ENCODE measurements at regions not wholly inside any gene's neighbourhood (a gene's known extent, or its start where the extent isn't known, plus 50 kb on each side); places are given as distances from the start of the nearest gene placed in this dataset.
"Not testable (repeated sequence)": the region's sequence is repeated elsewhere in the genome, so short reads cannot be mapped to it uniquely, and the experiment has no call there.

DNA sequence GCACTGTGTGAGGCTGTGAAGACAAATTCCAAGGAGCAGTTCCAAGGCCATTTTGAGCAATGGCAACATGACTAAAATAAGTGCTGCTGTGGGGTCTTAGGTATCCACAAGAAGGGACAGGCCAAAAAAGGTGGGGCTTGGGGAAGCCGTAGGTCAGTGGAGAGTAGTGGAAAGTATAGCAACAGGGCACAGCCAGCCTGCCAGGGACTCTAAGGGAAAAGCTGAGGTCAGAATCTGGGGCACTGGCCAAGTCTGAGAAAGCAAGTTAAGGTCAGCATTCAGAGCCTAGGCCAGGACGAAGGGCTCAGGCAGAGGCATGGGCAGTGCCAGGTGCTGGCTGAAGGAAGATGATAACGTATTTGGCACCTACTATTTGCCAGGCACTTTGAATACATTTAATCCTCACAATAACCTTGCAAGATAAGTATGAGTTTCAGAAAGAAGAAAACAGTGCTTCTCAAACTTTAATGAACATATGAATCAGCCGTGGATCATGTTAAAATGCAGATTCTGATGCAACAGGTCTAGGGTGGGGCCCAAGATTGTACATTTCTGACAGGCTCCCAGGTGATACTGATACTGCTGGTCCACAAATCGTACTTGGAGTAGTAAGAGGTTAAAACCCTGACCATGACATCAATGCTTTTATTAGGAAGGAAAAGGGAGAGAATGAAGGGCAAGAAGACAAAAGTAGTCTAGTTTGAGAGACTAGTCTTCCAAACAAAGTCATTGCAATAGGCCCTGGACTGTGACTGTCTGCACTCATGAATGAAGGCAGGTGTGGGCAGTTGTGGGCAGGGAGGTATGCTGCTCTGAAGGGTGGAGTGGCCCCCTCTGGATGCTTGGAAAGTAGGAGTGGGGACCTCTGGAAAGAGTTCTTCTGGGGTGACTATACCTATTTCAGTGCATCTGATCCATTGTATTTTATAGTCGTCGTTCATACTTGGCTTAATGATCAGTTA lies 106.3 kb upstream of the ANKRD28 start:
- DNase-seq = no peak

DNA sequence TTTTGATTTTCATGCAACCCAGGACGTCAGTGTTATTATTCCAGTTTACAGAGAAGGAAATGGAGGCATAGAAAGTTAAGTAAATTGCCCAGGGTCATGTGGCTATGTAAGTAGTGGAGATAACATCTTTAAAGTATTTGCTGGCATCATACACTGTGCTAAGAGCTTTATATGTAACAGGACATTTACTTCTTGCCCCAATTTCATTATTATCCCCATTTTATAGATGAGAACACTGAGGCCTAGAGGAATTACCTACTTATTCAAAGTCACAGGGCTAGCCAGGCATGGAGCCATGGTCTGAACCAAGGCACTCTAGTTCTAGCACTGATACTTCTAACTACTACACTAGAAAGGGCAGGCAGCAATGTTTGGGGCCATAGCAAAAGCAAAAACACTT lies 107.3 kb upstream of the ANKRD28 start:
- DNase-seq = no peak

DNA sequence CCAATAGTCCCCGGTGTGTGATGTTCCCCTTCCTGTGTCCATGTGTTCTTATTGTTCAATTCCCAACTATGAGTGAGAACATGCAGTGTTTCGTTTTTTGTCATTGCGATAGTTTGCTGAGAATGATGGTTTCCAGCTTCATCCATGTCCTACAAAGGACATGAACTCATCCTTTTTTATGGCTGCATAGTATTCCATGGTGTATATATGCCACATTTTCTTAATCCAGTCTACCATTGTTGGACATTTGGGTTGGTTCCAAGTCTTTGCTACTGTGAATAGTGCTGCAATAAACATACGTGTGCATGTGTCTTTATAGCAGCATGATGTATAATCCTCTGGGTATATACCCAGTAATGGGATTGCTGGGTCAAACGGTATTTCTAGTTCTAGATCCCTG lies 109.6 kb upstream of the ANKRD28 start:
- not testable (repeated sequence) for DNase-seq

DNA sequence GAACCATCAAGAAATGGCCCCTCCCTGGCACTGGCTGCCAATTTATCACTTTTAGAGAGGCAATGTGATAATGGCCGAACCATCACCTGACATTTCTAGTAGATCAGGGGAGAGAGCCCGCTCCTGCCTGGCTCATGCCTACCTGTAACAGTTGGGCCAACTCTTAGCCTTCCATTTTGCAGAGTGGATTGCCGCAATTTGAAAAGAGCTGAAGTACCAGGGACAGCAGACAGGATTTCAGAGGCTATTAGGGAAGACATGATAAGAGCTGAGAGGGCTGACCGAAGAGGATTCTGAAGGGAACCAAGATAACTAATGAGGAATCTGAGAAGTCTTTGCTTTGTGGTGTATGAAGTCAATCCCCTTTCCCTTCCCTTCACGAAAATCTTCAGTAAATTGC lies 121.2 kb upstream of the ANKRD28 start:
- DNase-seq = no peak

DNA sequence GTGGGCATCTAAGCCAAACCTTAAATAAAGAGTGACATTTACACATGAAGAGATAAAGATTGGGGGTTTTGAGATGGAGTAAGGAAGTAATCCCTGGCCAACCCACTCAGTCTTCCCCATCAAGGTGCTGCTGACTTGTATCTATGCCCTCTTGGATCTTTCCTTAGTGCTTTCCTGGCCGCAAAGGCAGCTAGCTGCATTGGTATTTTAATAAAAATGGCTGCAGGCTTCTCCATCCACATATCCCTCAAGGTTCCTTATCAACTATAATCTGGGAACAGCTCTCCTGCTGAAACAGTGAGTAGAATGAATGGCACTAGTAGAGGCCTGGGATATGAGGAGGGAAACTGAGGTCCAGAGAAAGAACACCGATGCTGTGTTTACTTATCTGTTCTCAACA lies 122.2 kb upstream of the ANKRD28 start:
- DNase-seq = no peak

DNA sequence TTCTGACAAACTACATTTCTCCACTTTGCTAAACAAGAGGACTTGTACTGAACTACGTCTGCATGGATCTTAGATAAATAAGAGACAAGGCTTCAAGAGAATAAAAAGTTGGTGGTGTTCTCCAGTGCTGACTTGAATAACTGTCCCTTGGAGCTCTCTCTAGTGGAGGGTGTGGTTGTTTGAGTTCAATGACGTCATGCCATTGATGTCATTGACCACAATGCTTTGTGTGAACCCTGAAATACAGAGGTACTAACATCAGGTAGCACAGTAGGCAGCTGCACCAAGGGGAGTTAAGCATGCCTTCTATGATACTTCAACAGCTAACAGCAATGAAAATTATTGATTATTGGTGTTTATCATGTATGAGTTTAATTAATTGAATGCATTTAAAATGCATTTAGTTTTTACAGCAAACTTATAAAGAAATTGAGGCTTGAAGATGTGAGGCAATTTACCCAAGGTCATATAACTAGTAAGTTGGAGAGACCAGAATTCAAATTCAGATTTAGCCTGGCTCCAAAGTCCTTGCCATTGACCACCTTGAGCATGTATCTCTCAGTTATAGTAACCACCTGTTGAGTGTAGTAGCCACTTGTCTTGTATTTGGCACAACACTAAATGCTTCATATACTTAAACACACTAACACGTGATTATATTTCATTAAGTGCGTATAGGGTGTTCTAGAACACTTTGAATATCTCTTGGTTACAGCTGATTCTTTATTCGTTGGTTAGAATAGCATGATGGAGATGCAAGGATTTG lies 126.0 kb upstream of the ANKRD28 start:
- DNase-seq = peak; percentile 16

DNA sequence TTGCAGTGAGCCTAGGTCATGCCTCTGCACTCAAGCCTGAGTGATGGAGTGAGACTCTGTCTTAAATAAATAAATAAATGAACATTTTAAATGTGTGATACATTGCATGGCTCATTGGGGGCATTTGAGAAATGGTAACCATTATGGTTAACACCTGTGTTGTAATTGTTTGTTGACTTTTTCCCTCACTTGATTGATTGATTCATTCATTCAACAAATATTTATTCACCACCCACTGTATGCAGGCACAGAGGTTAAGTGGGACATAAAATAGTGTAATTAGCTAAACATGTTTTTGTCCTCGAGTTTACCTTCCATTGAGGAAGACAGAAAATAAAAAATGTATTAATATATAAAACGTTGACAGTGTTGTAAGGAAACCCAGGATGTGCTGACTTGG lies 127.1 kb upstream of the ANKRD28 start:
- DNase-seq = peak; percentile 54

DNA sequence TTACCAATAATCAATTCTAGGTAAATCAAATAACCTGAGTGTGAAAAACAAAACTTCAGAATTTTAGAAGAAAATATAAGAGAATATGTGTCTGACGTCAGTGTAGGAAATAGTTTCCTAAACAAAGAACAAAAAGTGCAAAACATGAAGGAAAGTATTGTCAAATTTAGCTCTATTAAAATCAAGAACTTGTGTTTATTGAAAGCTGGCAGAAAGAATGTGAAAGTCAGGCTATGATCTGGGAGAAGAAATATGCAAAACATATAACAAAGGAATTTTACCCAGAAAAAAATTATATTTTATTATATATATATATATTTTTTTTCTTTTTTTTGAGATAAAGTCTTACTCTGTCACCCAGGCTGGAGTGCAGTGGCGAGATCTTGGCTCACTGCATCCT lies 129.1 kb upstream of the ANKRD28 start:
- no peak for DNase-seq

DNA sequence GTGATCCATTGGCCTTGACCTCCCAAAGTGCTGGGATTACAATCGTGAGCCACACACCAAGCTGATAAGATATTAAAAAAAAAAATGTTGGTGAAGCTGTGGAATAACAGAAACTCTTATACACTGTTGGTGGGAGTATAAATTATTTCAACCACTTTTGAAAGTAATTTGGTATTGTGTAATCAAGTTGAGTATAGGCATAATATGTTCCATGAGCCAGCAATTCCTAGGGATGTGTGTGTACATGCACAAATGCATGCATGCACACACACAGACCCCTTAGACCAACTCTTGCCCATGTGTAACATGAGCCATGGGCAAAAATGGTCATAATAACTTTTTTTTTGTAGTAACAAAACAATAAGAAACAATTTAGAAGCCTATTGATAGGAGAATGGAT lies 130.2 kb upstream of the ANKRD28 start:
- DNase-seq = no peak

DNA sequence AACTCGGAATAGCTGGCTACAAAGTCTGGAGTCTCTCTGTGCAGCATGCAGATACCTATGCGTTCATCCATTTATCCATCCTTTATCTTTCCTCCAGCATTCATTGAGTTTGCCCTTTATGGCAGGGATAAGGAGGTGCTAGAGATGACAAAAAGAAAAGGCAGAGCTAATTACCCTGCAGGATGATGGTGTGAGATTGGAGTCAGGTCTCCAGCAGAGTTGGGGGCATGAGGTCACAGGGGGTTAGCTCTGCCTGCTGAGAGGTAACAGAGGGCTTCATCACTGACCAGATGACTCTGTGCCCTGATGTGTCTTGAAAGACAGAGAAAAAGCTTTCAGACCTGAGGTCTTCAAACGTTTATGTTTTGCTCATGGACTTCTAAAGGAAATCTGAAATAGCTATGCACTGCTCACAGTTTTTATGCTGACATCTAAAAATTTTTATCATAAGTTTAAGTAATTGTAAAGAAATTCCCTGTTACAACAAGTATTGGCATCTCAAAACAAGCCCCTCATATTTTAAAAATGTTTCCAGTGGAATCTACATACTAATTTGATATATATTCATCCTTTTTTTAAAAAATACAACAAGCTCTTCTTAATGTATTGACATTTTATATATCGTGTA lies 132.3 kb upstream of the ANKRD28 start:
- DNase-seq = no peak

DNA sequence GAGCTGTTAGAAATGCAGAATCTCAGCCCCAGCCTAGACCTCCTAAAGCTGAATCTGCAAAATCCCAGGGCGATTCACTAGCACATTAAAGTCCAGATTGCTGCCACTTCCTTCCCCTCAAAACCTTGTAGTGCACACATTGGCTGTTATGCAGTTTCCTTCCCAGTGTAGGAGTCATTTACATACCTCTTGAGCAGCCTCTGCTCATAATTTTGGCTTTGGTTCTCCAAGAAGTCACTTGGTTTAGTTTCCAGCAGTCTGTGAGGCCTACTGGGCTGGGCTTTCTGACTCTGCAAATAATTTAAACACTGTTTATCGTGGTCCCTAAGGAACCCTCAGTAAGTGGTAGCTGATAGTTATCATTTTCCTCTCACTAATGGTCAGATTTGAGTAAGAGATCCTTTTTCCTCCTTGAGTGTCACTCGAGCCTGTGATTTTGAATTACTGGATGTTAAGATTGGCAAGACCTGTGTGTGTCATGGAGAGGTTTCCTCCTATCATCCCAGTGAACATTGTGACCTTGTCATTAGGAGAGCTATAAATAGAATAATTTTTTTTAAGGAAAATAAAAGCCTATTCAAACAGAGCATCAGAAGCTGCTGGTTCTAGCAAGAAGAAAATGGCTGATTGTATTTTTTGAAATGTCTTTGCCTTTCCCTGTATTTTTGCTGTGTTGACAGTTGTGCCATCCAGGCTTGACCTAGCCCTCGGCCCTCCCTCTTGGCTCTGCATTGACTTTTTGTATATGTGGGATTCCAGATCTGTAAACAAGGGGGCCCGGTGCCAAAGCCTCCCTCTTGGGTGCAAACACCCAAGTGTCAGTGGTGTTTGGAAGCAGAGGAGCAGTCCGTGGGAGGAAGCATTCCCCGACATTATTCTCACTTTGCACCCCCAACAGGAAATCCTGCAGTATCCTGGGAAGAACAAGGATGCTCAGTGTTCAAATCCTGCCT lies 134.8 kb upstream of the ANKRD28 start:
- no peak for DNase-seq

DNA sequence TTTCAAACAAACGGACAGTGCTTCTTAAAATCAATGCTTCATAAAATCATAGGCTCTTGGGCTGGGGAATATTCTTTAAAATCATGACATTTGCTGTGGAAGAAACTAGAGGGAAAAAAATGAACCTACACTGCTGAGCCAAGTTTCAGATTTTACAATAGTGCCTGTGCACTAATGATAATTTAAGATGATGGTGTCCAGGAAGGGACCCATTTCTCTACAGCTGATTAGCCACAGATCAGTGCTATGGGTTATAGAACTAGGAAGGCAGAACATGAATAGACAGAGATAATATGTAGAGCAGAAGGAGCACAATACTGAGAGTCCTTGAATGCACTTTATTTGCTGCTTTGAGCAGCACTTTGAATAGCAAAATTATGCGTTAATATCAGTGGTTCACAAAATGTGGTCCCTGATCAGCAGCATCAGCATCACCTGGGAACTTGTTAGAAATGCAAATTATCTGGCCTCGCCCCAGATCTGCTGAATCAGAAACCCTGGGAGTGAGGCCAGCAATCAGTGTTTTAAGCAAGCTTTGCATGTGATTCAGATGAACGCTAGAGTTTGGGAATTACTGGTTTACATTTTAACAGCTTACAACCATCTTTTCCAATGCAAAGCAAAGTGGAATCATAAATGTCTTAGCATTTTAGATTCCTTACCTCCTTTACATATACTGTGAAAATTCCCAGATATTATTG lies 135.8 kb upstream of the ANKRD28 start:
- no peak for DNase-seq

DNA sequence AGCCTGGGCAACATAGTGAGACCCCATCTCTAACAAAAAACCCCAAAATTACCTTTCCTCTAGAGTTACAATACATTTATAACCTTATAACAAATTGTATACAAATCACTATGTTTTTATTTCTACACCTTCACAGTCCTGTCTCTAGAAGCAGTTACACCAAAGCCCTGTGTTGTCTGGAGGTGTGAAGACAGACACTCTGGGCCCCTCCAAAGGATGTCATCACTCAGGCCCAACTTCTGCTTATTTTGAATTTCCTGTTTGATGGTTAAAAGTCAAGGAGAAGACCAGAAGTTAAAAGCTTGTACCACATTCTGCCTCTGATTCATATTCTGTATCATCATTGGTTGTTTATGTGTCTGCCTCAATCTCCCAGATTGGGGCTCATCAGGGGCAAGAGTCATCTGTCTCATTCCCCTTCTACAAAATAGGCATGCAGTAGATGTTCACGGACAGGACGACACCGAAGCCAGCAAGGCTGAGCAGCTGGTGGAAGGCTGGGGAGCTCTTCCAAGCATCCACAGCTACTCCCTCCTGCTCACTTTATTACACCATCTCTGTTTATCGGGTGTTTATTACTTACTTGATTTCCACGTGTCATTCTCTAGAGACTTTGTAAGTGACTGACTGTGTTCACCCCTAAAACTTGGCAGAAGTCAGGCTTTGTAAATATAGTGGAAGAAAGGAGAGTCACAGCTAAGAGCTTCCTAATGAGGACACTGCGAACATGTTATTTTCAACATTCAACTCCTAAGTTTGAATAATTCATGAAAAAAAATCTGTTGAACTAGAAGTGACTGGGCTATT lies 136.8 kb upstream of the ANKRD28 start:
- no peak for DNase-seq

DNA sequence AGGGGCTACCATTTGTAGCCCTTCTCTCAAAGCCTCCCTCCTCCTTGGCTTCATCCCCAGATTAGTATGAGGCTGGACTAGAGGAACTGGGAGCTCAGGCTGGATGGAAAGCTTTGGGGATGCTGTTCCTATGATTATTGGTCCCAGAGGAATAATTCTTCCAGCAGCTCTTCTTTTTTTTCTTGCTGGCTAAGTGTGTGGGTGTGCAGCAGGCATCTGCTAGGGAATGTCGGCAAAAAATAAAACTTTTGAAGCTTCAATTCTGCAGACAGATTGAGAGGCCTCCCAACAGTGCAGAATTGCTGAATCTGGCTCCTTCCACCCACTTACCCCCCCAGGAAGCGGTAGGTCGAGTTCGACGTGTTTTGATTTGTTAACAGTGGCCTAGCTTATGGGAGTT lies 138.5 kb upstream of the ANKRD28 start:
- no peak for DNase-seq

DNA sequence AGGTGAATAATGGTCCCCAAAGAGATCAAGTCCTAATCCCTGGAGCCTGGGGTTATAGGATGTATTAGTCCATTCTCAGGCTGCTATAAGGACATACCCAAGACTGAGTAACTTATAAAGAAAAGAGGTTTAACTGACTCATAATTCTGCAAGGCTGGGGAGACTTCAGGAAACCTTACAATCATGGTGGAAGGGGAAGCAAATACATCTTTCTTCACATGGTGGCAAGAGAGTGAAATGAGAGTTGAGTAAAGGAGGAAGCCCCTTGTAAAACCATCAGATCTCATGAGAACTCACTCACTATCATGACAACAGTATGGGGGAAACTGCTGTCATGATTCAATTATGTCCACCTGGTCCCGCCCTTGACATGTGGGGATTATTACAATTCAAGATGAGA lies 142.9 kb upstream of the ANKRD28 start:
- no peak for DNase-seq

DNA sequence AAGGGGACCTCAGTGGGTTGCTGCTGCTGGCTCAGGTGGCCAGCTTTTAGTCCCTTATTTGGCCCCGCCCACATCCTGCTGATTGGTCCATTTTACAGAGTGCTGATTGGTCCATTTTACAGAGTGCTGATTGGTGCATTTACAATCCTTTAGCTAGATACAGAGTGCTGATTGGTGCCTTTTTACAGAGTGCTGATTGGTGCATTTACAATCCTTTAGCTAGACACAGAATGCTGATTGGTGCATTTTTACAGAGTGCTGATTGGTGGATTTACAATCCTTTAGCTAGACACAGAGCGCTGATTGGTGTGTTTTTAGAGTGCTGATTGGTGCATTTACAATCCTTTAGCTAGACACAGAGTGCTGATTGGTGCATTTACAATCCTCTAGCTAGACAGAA lies 143.7 kb upstream of the ANKRD28 start:
- not testable (repeated sequence) for DNase-seq

DNA sequence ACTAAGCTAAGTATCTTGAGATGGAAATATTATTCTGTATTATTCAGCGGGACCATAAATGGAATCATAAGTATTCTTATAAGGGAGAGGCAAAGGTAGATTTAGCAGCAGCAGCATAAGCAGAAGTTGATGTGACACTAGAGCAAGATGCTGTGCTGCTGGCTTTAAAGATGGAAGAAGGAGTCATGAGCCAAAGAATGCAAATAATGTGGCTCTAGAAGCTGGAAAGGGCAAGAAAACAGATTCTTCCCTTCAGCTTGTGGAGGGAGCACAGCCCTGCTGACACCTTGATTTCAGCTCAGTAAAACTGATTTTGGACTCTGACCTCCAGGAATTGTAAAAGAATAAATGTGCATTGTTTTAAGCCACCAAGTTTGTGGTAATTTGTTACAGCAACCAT lies 144.2 kb upstream of the ANKRD28 start:
- no peak for DNase-seq

DNA sequence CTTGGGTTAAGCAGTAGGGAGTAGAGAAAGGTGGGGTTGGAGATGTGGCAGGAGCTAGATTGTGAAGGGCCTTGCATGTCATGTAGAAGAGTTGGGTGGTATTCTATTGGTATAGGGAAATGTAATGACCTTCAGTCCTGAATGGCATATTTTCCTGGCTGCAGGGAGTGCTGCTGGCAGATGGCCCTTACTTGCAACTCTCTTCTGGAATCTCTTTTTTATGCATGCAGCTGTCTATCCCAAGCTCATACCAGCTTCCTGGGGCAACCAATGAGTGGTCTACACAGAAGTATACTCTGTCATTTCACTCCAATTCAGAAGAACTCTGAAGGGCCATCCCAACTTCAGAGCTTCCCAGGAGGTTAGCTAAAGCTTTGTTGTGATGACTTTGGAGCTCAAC lies 144.7 kb upstream of the ANKRD28 start:
- DNase-seq = no peak

DNA sequence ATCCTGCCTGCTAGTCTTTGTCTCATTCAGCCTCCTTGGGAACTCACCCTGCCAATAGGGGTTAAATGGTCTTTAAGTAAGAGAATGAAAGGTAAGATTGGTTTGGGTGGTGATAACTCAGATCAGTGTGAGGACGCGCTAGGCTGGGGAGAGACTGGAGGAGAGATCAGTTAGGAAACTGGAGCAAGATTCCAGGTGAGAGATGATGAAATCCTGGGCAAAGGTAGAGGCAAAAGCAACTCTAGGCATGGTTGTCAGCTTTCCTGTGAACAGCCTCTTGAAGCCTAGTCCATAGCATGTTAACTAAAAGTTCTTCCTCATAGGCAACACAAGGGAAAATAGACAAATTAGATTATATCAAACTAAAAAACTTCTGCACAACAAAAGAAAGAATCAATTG lies 145.2 kb upstream of the ANKRD28 start:
- DNase-seq = no peak

DNA sequence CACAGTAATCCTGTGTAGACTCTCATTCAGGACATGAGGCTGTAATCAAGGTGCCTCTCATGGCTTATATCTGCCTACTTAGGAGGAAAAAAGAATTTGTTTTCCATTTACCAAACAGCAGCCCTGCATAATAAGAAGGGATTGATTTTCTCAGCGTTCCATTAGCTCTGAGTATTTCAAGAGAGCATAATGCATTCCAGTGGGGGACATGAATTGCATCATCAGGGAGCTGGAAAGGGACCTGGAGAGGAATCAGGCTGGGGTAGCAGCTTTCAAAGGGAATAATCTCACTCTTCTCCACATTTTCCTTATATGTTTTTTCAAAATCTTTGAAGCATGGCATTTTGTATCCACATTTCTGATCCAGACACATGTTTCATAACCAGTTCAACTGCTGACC lies 150.6 kb upstream of the ANKRD28 start:
- DNase-seq = no peak
